HG03432 (cell line): ENCODE measurements at regions not wholly inside any gene's neighbourhood (a gene's known extent, or its start where the extent isn't known, plus 50 kb on each side); places are given as distances from the start of the nearest gene placed in this dataset.
"Not testable (repeated sequence)": the region's sequence is repeated elsewhere in the genome, so short reads cannot be mapped to it uniquely, and the experiment has no call there.

Source experiments
- ATAC-seq: cut with Tn5 transposase; IDR thresholded peaks from one replicate; pipeline ENCODE4 v1.9.1; 2021; ENCODE audit warnings: mild to moderate bottlenecking, moderate library complexity; ENCODE audit not compliant: unreplicated experiment

DNA sequence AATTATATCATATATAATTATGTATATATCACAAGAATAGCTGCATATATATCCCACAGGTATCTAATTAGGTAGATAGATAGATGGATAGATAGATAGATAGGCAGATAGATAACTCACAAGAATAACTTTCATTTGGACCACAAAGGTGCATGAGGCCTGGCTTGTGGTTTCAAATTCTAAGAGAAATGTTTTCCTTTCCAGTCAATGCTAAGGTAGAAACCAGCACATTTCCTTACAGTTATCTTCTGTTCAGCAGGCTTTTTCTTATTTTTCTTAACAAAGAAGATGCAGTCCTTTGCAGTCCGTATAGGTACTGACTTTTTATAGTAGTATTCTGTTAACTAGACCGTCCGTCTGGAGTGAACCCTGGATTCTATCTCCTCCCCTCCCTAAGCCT, 152.9 kb upstream of the ANKFN1 start:
- ATAC-seq, result no peak

DNA sequence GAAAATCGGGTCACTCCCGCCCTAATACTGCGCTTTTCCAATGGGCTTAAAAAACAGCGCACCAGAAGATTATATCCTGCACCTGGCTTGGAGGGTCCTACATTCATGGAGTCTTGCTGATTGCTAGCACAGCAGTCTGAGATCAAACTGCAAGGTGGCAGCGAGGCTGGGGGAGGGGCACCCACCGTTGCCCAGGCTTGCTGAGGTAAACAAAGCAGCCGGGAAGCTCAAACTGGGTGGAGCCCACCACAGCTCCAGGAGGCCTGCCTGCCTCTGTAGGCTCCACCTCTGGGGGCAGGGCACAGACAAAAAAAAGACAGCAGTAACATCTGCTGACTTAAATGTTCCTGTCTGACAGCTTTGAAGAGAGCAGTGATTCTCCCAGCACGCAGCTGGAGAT, 150.6 kb upstream of the ANKFN1 start:
- not testable (repeated sequence) for ATAC-seq

DNA sequence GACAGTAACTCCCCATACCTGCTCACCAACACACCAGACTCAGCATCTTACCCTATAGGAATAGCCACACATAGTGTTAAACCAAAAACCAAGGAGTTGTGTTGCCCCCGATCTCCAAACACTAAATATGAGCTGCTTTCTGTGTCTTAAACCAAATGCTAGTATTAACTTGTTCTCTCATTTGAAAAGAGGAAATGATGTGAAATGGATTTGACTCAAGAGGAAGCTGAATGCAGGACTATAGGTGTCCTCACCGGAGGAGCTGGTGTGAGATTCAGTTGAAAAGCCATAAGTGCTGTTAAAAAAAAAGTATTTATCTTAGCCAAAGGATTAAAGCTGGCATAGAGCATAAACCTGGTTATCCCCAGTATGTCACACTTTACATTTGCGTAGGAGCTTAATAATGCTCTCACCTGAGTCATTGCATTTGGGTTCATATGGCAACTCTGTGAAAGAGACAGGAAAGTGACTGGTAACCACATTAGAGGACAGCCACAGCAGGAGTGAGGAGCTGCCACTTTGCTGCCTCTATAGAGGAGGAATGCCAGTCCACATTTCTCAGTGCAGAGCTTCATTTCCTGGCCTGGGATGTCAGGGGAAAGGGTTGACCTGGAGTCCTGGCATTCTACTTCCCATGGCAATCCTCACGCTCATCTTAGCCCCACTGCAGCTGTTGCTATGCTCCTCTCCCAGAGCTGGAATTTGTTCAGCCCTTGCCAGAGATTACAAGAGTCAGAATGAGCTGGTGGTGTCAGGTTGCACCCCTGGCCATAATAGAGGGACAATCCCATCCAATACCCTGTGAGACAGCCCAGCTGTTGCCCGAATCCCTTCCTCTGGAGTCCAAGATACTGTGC, 143.3 kb upstream of the ANKFN1 start:
- ATAC-seq, result no peak

DNA sequence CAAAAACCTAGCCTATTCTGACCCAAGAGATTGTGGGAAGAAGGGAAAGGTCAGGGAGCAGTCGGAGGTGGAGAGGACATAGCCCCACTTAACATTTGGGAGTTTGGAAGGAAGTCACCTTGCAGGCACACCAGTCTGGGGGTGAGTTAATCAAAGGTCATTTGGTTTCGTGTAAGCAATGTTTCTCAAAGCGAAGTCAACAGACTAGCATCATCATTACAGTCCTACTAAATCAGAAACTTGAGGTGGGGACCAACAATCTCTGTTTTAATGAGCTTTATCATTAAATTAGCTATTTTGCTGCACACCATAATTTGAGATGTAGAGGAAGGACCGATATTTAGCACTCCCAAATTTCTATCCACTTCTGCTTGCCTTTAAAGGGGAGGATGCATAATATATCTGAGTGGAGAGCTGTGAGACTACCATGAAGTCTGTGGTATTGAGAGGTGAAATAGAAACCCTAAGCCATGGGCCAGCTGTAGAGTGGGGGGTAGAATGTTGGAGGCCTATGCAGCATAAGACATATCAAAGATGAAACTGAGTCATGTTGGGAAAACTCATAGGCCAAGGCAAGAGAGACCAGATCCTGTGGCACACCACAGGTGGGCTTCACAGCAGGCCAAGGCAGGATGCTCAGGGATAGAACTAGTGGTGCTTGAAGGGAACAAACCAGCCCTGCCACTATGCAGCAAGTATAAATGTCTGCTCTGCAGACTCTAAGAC, 141.7 kb upstream of the ANKFN1 start:
- no peak for ATAC-seq

DNA sequence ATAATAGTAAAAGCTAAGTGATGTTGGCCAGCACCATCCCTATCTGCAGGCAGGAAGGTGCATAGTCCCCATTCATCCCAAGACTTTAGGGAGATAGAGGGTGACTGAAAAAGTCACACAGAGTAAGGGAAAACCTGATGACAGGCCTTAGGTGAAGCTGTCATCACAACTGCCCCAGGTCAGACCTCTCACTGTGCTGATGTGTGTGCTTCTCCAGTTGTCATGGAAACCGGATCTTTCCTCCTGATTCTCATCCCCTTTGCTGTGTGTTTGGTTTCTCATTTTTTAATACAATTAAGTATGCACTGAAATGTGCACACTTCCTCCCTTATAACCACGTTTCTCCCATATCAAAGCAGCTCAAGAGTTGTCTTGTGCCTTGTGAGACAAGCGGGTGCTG, 135.1 kb upstream of the ANKFN1 start:
- ATAC-seq, result no peak

DNA sequence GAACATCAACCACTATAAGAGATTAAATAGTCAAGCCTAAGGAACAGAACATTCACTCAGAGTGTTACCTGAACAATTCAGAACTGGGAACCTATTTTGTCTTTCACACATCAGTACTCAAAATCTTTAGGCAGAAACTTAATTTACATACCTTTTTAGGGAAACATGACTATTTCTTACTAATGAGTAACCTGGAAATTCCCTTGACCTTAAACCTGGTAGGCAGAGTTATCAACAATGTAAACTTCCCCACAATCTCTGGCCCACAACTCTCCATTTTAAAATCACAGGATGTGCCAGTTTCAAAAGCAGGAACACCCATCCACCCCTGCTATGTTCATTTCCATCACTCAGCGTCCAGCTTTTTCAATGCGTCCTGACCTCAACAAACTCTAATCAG, 132.9 kb upstream of the ANKFN1 start:
- ATAC-seq, result no peak

DNA sequence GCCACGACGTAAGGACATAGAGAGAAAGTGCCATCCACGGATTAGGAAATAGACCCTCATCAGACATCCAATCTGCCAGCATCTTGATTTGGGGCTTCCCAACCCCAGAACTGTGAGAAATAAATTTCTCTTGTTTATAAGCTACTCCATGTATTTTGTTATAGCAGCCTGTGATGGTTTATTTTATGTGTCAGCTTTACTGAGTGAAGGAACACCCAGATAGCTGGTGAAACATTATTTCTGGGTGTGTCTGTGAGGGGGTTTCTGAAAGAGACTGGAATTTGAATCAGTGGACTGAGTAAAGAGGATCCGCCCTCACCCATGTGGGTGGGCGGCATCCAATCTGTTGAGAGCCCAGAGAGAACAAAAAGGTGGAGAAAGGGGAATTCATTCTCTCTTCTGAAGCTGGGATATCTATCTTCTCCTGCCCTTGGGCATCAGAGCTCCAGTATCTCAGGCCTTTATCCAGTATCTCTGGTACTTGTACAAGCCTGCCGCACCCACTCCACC, 131.5 kb upstream of the ANKFN1 start:
- no peak for ATAC-seq

DNA sequence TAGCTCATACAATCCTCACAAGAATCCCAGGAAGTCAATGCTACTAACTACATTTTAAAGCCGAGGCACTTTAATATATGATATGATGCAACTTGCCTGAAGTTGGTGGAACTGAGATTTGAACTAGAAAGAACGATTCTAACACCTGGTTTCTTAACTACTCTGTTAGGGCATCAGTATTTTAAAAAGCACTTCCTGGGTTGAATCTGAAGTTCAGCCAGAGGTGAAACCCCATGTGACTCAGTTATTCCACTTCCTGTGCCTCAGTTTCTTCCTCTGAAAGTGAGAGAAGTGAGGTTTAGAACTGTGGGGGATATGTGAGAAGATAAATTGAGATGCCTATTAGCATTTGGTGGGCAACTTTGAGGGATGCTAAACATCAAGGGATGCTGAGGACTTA, 129.4 kb upstream of the ANKFN1 start:
- ATAC-seq, result no peak

DNA sequence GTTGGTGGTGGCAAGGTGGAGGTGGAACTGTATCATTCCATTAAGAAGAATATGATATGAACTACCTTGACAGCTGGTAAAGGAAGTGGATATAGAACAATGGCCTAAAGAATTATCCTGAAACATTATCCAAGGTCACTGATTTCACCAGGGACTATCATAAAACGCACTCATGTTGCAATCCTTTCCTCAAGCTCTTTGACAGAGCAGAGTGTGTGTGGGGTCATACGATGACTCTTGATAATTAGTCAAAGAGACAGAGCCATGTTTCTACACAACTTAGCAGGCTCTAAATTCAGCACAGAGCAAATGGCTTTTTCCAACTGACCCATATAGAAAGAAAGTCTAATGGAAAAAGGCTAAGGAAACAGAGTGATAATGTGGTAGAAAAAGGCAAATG, 126.4 kb upstream of the ANKFN1 start:
- ATAC-seq, result no peak

DNA sequence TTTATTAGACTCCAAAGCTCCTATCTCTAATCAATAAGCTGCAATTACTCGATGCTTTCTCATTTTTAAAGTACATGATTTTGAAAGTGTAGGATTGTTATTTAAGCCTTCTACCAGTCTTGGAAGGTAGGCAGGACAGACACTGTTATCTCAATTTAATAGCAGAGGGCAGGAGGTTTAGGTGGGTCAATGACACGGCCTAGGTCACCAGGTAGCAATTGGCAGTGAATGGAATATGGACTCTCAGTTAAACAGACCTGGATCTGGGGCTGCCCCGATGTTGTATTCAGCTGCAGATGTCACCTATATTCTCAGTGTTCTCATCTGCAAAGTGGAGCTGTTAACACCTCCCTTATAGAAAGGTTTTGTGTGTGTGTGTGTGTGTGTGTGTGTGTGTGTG, 124.4 kb upstream of the ANKFN1 start:
- no peak for ATAC-seq

DNA sequence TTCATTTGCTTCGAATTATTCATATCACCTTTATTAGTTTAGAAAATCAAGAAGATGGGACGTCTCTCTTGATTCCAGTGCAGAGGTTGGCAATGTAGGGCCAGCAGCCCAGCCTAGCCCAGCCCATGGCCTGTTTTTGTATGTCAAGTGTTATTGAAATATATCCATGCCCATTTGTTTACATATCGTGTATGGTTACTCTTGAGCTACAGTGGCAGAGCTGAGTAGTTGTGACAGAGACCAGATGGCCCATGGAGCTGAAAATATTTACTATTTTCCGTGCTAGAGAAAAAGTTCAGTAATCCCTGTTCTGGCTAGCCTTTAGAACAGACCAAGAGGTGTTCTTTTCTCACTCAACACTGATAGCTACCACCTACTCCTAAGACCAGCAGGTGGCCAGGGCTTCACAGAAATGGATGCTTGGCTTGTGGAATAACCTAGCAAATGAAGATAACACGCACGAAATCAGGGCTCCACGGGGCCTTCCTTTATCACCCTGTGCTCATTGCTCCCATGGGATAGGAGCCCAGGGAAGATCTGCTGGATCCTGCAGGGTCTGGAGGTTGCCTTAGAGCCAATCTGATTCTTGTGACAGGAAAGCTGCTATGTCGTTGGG, 123.2 kb upstream of the ANKFN1 start:
- ATAC-seq, result no peak

DNA sequence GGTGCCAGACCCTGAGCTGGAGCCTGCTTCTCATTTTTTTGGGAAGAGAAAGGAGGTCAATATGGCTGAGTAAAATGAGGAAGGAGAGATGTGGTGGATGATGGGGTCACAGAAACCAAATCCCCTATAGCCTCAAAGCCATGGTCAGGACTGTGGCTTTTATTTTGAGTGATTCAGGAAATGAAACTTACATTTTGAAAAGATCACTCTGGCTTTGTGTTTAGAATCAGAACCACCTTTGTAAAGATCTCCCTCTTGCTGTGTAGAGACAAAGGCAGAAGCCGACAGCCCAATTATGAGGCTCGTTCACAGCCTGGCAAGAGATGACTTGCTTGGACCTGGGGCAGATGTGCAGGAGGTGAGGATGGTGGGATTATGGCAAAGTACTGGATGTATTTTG, 121.6 kb upstream of the ANKFN1 start:
- ATAC-seq, result no peak

DNA sequence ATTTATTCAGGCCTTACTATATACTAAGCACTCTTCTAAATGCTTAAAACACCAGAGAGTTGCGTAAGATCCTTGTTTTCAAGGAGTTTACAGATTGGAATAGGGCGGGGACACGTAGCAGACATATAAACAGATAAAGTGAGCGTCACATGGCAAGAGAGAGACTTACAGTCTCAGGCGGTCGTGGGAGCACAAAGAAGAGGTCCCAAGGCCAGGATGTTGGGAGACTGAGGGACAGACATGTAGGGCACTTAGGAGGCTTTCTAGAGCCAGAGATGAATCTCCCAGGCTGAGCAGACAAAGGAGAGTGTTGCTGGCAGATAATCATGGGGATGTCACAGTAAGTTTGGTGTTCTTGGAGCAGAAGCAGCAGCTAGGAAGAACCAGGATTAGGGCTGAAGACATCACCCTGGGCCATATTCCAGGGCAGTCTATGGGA, 119.1 kb upstream of the ANKFN1 start:
- ATAC-seq, result no peak

DNA sequence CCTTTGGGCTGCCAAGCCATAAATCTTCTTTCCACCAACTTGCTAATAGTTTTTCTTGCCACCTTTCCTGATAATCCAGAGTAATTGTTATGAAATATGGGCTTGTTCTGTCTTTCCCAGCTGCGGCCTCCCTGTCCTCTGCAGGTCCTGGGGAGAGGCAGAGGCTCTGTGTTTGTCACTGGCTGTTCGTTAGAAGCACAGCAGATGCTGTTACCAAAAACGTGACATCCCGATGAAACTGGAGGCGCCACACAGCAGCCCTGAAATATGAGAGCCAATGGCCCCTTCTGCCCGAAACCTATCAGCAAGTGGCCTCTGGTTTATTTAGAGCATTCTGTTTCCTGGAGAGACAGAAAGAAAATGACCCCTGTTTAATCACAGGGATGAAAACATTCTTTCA, 115.1 kb upstream of the ANKFN1 start:
- no peak for ATAC-seq

DNA sequence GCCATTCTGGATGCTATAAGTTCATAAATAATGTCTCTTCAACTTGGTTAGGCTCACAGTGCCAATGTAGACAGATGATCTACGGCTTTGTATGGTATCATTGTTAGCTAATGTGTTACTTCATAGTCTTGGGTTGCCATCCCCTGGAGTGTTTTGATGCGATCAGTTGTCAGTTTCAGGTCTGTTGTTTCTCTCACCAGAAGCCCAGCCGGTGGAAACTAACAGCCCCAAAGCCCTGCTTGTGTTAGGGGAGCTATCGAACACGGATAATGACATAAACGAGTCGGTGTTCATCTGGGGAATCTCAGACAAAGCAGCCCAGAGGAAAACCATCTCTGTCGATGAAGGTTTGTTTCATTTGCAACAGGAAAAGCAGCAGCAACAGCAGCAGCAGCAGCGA, 107.4 kb upstream of the ANKFN1 start:
- no peak for ATAC-seq

DNA sequence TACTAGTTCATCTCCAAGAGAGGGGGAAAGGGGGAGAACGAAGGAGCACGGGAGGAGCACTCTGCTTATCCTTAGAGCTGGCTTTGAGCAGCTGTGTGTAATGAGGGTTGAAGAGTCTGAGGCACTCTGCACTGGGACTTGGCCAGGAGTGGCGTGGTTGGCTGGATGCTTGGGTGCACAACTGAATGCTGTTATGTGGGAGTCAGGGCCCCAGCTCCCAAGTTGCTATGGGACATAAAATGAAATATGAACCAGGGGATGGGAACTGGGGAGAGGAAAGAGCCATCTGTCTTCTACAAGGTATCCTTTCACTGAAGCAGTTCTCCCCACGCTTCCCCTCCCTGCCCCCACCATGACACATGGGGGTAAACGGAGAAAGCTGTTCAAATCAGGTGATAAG, 105.9 kb upstream of the ANKFN1 start:
- ATAC-seq, result no peak

DNA sequence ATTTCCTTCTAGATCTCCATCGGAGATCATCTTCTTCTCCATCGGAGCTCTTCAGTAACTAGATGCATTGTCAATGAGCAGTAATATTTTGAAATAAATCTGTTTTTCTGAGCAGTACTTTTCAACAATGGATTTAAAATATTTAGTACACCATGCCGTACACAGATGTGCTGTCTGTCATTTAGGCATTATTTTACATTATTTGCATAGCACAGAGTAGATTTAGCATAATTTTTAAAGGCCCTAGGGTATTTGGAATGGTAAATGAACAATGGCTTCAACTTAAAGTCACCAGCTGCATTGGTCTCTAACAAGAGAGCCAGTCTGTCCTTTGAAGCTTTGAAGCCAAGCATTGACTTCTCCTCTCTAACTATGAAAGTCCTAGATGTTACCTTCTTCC, 95.4 kb upstream of the ANKFN1 start:
- ATAC-seq, result no peak

DNA sequence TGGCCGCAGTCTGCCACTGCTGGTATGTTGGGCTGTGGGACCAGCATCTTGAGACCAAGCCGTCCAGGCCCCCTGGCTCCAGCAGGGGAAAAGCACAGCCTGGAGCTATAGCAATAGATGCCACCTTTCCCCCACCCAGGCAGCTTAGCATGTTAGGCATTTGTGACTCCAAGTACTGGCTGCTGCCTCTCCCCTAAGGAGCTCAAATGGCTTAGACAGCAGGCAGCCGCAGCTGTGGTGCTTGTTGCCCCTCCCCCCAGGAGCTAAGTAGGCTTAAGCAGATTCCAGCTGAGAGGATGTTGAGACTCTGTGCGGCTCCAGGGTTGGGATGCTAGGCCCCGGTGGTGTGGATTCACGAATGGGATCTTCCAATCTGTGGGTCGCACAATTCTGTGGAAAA, 88.8 kb upstream of the ANKFN1 start:
- no peak for ATAC-seq

DNA sequence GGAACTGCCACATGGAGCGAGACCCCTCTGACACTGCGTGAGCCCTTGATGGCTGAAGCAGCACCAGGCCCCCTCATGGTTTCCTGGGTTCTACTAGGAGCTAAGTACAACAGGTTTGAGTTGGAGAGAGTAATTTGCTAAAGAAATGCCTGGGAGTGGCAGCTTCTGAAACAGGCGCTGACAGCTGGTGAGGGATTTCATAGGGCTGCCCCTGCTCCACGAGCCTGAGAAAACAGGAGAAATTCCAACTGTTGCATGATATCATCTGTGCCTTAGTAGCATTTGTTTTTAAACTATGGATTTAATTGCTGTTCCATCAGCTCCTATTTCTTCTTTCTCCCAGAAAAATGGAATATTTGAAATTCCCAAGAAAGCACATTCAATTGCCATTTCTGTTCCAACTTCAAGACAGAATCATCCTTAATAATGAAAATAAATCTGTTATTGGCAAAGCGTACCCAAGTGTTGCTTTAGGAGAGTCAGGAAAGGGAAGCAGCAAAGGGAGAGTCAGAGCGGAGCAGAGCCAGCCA, 78.8 kb upstream of the ANKFN1 start:
- no peak for ATAC-seq

DNA sequence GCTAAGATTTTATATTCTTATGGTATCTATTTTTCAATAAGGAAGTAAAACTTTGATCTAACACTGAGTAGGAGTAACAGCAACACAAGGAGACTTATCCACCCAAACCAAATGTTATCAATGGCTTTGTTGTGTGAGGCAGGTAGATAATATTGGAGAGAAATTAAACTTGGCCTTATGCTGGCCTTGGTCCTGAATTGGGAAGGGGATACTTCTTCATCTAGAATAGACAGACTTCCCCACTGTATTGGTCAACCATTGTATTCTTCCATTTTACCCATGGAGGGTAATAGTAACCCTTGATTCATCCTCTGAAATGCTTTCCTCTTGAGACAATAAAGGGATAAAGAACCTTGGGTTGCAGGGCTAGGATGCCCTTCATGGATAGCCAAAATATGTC, 76.3 kb upstream of the ANKFN1 start:
- no peak for ATAC-seq

DNA sequence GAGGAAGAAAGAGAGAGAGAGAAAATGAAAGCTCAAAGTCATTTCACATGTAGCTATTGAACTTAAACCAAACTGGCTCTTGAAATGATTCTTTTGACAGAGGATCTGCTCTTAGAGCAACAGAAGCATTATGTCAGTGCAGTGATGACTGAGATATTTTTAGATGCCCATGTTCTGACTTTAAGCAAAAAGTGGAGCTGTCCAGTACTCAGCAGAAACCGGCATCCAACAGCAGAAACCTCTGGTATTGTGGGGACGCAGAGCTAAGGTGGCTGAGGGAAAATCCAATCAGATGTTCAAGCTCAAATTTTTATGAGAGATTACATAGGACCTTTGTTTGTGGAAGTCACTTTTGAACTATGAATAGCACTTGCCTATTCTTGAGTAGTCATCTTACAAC, 69.8 kb upstream of the ANKFN1 start:
- no peak for ATAC-seq
